Aorta (tissue), 5 donors: ENCODE measurements at regions not wholly inside any gene's neighbourhood (a gene's known extent, or its start where the extent isn't known, plus 50 kb on each side); places are given as distances from the start of the nearest gene placed in this dataset.
"Not testable (repeated sequence)": the region's sequence is repeated elsewhere in the genome, so short reads cannot be mapped to it uniquely, and the experiment has no call there.

ENCODE experiments used
- ATAC-seq: fragments of 200-7000 bp; cut with Tn5 transposase; one replicate; pipeline ENCODE4 v1.9.1; 2022; ENCODE audit warnings: moderate library complexity; ENCODE audit not compliant: low FRiP score
- DNase-seq, 2 donors: peaks; one replicate each; pipeline ENCODE4 v3.0.0-alpha.2; 2020
- H3K27ac ChIP-seq, 2 donors: one replicate each; pipeline ENCODE4 v1.5.1; 2013; ENCODE audit warnings: low read length in 2 of 2, mild to moderate bottlenecking in 2 of 2, moderate library complexity in 2 of 2, control low read depth in 1 of 2, inconsistent platforms in 1 of 2, low read depth in 1 of 2
- H3K27me3 ChIP-seq, 2 donors: one replicate each; pipeline ENCODE4 v1.6.1; 2013; ENCODE audit warnings: control low read depth in 1 of 2, low read length in 1 of 2, mild to moderate bottlenecking in 1 of 2, moderate library complexity in 1 of 2; ENCODE audit not compliant: insufficient read depth in 2 of 2, control insufficient read depth in 1 of 2
- H3K36me3 ChIP-seq, 2 donors: one replicate each; pipeline ENCODE4 v1.6.1; 2013; ENCODE audit warnings: control low read depth in 1 of 2, low read length in 1 of 2, mild to moderate bottlenecking in 1 of 2; ENCODE audit not compliant: insufficient read depth in 2 of 2, control insufficient read depth in 1 of 2
- H3K4me1 ChIP-seq, 2 donors: one replicate each; pipeline ENCODE4 v1.6.1; 2013; ENCODE audit warnings: low read length in 2 of 2, control low read depth in 1 of 2, mild to moderate bottlenecking in 1 of 2, moderate library complexity in 1 of 2; ENCODE audit not compliant: insufficient read depth in 2 of 2, control insufficient read depth in 1 of 2
- H3K4me3 ChIP-seq, 2 donors: one replicate each; pipeline ENCODE4 v1.5.1; 2013; ENCODE audit warnings: low read length in 2 of 2, control low read depth in 1 of 2, mild to moderate bottlenecking in 1 of 2
- H3K9me3 ChIP-seq: one replicate; pipeline ENCODE4 v1.6.1; 2013; ENCODE audit warnings: mild to moderate bottlenecking, low read length; ENCODE audit not compliant: control insufficient read depth
- WGBS, 2 donors: extraction: QIAGEN DNeasy Blood & Tissue Kit; methylation state at CpG; one replicate each; pipeline ENCODE4 v1.1.7; 2013; 5-methylcytosine and 5-hydroxymethylcytosine counted together
- intact Hi-C, 2 donors: fragments of 100-400 bp; cut with DNase I; formaldehyde crosslinking; loops; one replicate each; pipeline versions ENCODE4 v1.14.2 to v1.15.0; 2022
- donor health status: healthy with polysubstance abuse.
- donor health status: Bipolar disorder and iron deficiency.
- donor health status: DM: no; HTN: no; CAD: no.
- donor health status: DM: no; HTN: no; CAD: no.
- donor health status: DM: yes; HTN: yes; CAD: no.

DNA sequence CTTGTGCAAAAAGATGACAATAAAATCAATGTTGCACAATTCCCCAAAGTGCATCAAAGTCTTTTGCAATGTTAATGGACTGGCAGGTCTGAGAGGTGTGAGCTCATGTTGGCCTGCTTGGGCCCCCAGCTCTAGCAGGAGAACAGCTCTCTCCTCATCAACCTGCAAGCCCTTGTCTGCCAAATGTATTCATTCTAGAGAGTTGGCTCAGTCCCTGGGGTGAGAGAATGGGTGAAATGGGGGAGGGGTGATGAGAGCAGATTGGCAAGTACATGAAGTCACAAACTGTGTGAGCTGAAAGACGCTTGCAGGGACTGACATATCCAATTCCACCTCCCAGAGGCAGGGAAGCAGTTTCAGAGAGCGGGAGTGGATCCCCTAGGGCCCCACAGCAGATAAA, 465.1 kb upstream of the ZNF507 start:
- Histone ChIP-seq H3K4me3 (no peak overlapping the region), H3K27ac (no peak overlapping the region), H3K9me3 (peaks cover 1% of the 10 kb centered on the region), H3K36me3 (no peaks in the 10 kb centered on the region), H3K4me1 (no peaks in the 10 kb centered on the region), H3K27me3 (no peaks in the 10 kb centered on the region)
- 28 to 34% methylated on average over 2 of the region's 2 CpGs for WGBS, 2 donors
- ATAC-seq (no peak), DNase-seq (no peak)
- intact Hi-C loops: no loop called here

DNA sequence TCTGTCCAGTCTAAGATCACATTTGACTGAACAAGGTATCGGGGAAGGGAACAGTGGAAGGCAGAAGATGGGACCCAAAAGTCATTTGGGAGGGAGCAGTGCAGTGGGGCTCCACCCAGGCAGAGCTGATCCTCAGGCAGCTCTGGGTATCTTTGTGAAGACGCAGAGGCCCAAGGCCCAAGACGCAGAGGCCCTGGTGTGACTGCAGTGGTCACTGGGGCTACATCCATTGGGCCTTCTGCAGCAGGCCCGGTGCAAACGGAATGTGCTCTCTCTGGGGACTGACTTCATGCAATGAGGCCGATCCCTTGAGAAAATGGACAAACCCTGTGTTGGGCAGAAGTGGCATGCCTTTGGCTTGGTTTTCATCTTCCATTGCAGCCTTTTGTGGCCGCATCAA, 463.4 kb upstream of the ZNF507 start:
- Histone ChIP-seq H3K4me1 (no peaks in the 10 kb centered on the region), H3K27ac (no peak overlapping the region), H3K36me3 (no peaks in the 10 kb centered on the region), H3K9me3 (peaks cover 2% of the 10 kb centered on the region), H3K27me3 (no peaks in the 10 kb centered on the region), H3K4me3 (no peak overlapping the region)
- WGBS, 2 donors: 79 to 85% methylated on average over 7 of the region's 7 CpGs
- intact Hi-C loops: no loop called here
- ATAC-seq (no peak), DNase-seq (no peak)

DNA sequence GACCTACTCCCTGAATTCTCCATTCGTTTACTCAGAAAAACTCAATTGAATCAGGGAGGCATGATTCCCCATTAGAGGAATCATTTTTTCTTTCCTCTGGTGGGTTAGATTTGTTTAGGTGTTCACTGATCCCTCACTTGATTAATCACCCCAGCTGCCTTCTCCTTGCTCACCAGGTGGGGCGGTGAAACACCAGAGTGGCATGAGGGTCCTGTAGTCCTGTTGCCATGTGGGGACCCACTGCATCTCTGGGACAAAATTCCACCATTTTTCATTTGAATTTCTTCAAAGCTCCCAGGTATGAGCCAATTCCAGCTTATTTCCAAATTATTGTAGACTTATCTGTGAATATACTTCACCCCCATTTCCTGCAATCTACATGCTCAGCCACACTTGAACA, 462.7 kb upstream of the ZNF507 start:
- 72 to 86% methylated on average over 2 of the region's 2 CpGs for WGBS, 2 donors
- Histone ChIP-seq H3K4me3 (no peak overlapping the region), H3K27me3 (no peaks in the 10 kb centered on the region), H3K27ac (no peak overlapping the region), H3K4me1 (no peaks in the 10 kb centered on the region), H3K9me3 (peaks cover 1% of the 10 kb centered on the region), H3K36me3 (no peaks in the 10 kb centered on the region)
- DNase-seq (no peak), ATAC-seq (no peak)
- intact Hi-C loops: no loop called here

DNA sequence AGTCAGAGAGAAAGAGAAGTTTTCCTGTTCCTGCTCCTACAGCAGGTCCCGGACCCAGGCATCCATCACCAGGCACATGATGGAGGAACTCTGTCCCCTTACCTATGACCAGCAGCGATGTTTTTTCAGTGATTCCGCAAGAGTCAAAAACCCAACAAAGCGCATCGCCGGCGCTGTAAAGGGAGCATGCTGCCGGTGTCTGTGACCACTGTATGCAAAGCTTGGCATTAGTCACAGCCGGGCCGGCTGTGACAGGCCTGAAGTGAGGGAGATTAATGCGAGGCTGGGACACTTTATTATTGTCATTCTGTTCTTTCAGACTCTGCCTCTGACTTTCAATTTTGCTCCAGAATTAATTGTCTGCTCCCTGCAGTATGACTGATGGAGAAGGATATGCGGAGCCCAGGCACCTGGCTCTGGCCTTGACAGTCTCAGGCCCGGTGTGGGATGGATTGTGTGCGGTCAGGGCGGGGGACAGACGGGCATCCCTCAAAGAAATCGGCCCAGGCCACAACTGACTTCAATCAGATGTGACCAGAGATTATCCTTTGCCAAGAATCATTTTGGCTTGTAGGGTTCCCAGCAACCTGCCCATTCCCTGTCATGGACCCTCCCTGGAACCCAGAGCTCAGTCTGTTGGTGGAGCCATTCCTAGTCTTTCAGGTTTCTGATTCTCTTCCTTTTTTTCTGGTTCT, 462.0 kb upstream of the ZNF507 start:
- H3K27ac ChIP-seq: no peak overlapping the region
- H3K9me3 ChIP-seq: peaks cover 1% of the 10 kb centered on the region
- DNase-seq (no peak), ATAC-seq (no peak)
- no peaks in the 10 kb centered on the region for H3K27me3 ChIP-seq
- H3K4me3 ChIP-seq: no peak overlapping the region
- 47 to 50% methylated on average over 17 of the region's 17 CpGs for WGBS, 2 donors
- no peaks in the 10 kb centered on the region for H3K4me1 ChIP-seq
- intact Hi-C loops: no loop called here
- H3K36me3 ChIP-seq: no peaks in the 10 kb centered on the region

DNA sequence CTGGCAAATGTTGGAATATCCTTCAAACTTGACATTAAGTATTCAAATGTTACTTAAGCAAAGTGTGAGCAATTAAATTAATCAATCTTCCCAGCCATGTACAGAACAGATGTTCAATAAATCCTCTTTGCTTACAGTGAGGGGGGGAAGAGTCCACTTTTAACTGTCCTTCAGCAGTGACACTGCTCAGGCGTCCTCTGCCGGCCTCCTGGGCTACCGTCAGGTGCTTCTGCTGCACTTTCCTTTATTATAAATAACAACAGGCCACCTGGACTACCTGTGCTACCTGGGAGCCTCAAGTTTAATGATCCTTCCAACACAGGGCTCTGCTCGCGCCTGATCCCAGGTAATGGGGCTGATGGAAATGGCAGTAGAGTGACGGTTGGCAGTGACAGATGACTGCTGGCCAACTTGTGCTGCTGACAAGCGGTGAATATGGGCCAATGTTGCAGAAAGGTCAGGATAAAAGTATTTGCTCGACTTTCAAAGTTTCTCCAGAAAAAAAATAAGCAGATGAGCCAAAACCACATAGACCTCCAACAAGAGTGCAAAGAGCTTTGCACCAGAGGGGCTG, 460.0 kb upstream of the ZNF507 start:
- H3K36me3 ChIP-seq: no peaks in the 10 kb centered on the region
- intact Hi-C loops: no loop called here
- ATAC-seq (no peak), DNase-seq (no peak)
- H3K9me3 ChIP-seq: peaks cover 1% of the 10 kb centered on the region
- no peak overlapping the region for H3K4me3 ChIP-seq
- no peak overlapping the region for H3K27ac ChIP-seq
- WGBS, 2 donors: 64 to 66% methylated on average over 8 of the region's 8 CpGs
- no peaks in the 10 kb centered on the region for H3K27me3 ChIP-seq
- H3K4me1 ChIP-seq: no peaks in the 10 kb centered on the region

DNA sequence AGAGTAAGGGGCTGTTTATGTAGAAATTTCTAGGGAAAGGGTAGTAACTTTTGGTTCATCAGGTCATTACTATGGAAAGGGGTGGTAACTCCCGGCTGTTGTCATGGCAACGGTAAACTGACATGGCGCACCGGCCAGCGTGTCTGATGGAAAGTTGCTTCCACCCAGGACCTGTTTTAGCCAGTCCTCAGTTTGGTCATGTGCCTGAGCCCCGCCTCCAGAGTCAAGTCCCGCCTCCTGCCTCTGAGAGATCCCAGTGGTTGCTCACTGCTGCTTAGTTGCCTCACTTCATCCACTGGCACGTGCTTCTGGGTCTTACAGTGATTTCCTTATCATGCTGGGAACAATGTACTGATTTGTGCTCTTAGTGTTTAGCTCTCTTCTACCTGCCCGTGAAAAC, 455.2 kb upstream of the ZNF507 start:
- Histone ChIP-seq H3K27ac (no peak overlapping the region), H3K9me3 (peaks cover 1% of the 10 kb centered on the region), H3K36me3 (no peaks in the 10 kb centered on the region), H3K4me1 (no peaks in the 10 kb centered on the region), H3K4me3 (no peak overlapping the region), H3K27me3 (no peaks in the 10 kb centered on the region)
- ATAC-seq: no peak
- intact Hi-C loops: no loop called here
- no peak for DNase-seq
- 83 to 87% methylated on average over 9 of the region's 9 CpGs for WGBS, 2 donors

DNA sequence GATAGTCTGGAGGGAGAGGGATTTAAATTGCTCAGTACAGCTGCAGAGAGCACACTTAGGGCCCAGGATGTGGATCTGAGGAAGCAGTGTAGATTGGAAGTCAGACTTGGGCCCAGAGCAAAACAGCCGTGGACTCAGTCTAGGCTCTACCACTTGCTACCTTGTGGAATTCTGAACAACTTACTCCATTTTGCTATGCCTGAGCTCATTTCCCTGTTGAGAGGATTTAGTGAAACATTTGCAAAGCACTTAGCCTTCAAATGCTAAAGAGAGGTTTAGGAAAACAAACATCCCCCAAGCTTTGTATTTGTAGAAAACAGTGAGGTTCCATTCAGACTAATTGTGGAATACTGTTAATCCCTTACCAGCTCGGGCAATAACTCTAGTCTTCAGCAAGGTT, 453.4 kb upstream of the ZNF507 start:
- Histone ChIP-seq H3K4me1 (no peaks in the 10 kb centered on the region), H3K9me3 (no peaks in the 10 kb centered on the region), H3K36me3 (no peaks in the 10 kb centered on the region), H3K27me3 (no peaks in the 10 kb centered on the region), H3K4me3 (no peak overlapping the region), H3K27ac (no peak overlapping the region)
- ATAC-seq (no peak), DNase-seq (no peak)
- intact Hi-C loops: no loop called here
- WGBS, 2 donors: 45 to 48% methylated on average over 2 of the region's 2 CpGs

DNA sequence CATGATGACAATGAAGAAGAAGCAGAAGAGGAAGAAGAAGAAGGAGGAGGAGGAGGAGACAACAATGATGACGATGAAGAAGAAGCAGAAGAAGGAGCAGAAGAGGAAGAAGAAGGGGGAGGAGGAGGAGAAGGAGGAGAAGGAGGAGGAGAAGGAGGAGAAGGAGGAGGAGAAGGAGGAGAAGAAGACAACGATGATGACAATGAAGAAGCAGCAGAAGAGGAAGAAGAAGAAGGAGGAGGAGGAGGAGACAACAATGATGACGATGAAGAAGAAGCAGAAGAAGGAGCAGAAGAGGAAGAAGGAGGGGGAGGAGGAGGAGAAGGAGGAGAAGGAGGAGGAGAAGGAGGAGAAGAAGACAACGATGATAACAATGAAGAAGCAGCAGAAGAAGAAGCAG, 451.9 kb upstream of the ZNF507 start:
- H3K9me3 ChIP-seq, H3K27ac ChIP-seq, H3K4me3 ChIP-seq, H3K36me3 ChIP-seq, ATAC-seq, DNase-seq, intact Hi-C loops, H3K27me3 ChIP-seq, H3K4me1 ChIP-seq: not testable (repeated sequence)
- 85% methylated on average over 4 of the region's 4 CpGs for WGBS, 2 donors

DNA sequence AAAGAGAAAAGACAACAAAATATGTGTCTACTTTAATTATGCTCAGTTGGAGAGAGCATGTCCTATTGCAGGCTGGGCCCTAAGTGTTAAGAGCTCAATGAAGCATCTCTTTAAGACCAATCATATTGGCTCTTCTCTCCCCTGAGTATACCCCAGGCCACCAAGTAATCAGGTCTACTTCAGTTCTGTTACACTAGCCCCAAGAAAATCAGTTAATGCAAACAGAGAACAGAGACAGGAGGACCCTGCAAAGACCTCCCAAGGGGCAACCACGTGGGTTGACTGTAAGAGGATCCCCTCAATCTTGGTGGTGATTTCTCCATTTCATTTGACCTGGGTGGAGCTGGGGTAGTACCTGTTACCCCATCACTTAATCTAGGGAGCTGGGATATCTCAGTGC, 451.0 kb upstream of the ZNF507 start:
- no peak for DNase-seq
- no peaks in the 10 kb centered on the region for H3K36me3 ChIP-seq
- H3K27ac ChIP-seq: no peak overlapping the region
- H3K4me1 ChIP-seq: no peaks in the 10 kb centered on the region
- WGBS, 2 donors: 41 to 47% methylated on average over 1 of the region's 1 CpG
- no peak overlapping the region for H3K4me3 ChIP-seq
- no peaks in the 10 kb centered on the region for H3K9me3 ChIP-seq
- H3K27me3 ChIP-seq: no peaks in the 10 kb centered on the region
- no peak for ATAC-seq
- intact Hi-C loops: no loop called here
